Subcutaneous abdominal adipose tissue (tissue), 5 donors: ENCODE measurements at regions not wholly inside any gene's neighbourhood (a gene's known extent, or its start where the extent isn't known, plus 50 kb on each side); places are given as distances from the start of the nearest gene placed in this dataset.
"Not testable (repeated sequence)": the region's sequence is repeated elsewhere in the genome, so short reads cannot be mapped to it uniquely, and the experiment has no call there.

Source experiments
- H3K27ac ChIP-seq: one replicate; pipeline ENCODE4 v1.7.0; 2013; ENCODE audit warnings: low read depth, mild to moderate bottlenecking, inconsistent platforms, low read length, moderate library complexity
- H3K27me3 ChIP-seq, 5 donors: one replicate each; pipeline ENCODE4 v1.7.0; 2013; ENCODE audit warnings: low read length in 5 of 5, inconsistent platforms in 1 of 5; ENCODE audit not compliant: control insufficient read depth in 5 of 5, insufficient read depth in 4 of 5
- H3K36me3 ChIP-seq, 5 donors: one replicate each; pipeline ENCODE4 v1.7.0; 2013; ENCODE audit warnings: low read length in 5 of 5; ENCODE audit not compliant: control insufficient read depth in 5 of 5, insufficient read depth in 5 of 5
- H3K4me1 ChIP-seq, 5 donors: one replicate each; pipeline ENCODE4 v1.7.0; 2013; ENCODE audit warnings: low read length in 5 of 5, mild to moderate bottlenecking in 3 of 5, moderate library complexity in 1 of 5; ENCODE audit not compliant: control insufficient read depth in 5 of 5, insufficient read depth in 5 of 5
- H3K4me3 ChIP-seq, 5 donors: one replicate each; pipeline ENCODE4 v1.7.0; 2013; ENCODE audit warnings: low read length in 5 of 5, low read depth in 1 of 5
- H3K9ac ChIP-seq, 5 donors: one replicate each; pipeline ENCODE4 v1.7.0; 2013; ENCODE audit warnings: low read length in 5 of 5, mild to moderate bottlenecking in 4 of 5, moderate library complexity in 3 of 5
- H3K9me3 ChIP-seq, 5 donors: one replicate each; pipeline ENCODE4 v1.7.0; 2013; ENCODE audit warnings: low read length in 5 of 5; ENCODE audit not compliant: control insufficient read depth in 5 of 5
- donor health status: healthy.
- donor health status: healthy.
- donor health status: healthy.
- donor health status: healthy.
- donor health status: healthy.

GRCh38 chr18:52254367-52254766 is 85.6 kb upstream of the DCC start:
- Histone ChIP-seq H3K9me3 (no peaks in the 10 kb centered on the region), H3K4me3 (no peak overlapping the region), H3K27me3 (no peaks in the 10 kb centered on the region), H3K36me3 (no peaks in the 10 kb centered on the region), H3K9ac (no peak overlapping the region), H3K4me1 (peaks cover 0 to 5% (median 0%) of the 10 kb centered on the region in 5 donors), H3K27ac (no peak overlapping the region)

GRCh38 chr18:52257417-52257816 is 82.6 kb upstream of the DCC start:
- H3K27ac ChIP-seq, H3K4me3 ChIP-seq, H3K27me3 ChIP-seq, H3K9ac ChIP-seq, H3K9me3 ChIP-seq, H3K4me1 ChIP-seq, H3K36me3 ChIP-seq: not testable (repeated sequence)

- H3K36me3 ChIP-seq: no peaks in the 10 kb centered on the region
- H3K27me3 ChIP-seq: no peaks in the 10 kb centered on the region
- no peak overlapping the region for H3K27ac ChIP-seq
- H3K9me3 ChIP-seq: no peaks in the 10 kb centered on the region
- H3K4me1 ChIP-seq: no peaks in the 10 kb centered on the region
- H3K4me3 ChIP-seq: no peak overlapping the region
- no peak overlapping the region for H3K9ac ChIP-seq
Observed at GRCh38 chr18:52275817-52276216, 64.2 kb upstream of the DCC start.

- H3K9me3 ChIP-seq: no peaks in the 10 kb centered on the region
- no peaks in the 10 kb centered on the region for H3K4me1 ChIP-seq
- no peaks in the 10 kb centered on the region for H3K36me3 ChIP-seq
- H3K9ac ChIP-seq: no peak overlapping the region
- H3K27me3 ChIP-seq: no peaks in the 10 kb centered on the region
- no peak overlapping the region for H3K27ac ChIP-seq
- no peak overlapping the region for H3K4me3 ChIP-seq
Observed at GRCh38 chr18:52277785-52278184, 62.2 kb upstream of the DCC start.

- Histone ChIP-seq H3K27me3 (no peaks in the 10 kb centered on the region), H3K4me3 (no peak overlapping the region), H3K4me1 (no peaks in the 10 kb centered on the region)
Observed at GRCh38 chr18:52278191-52278590, 61.8 kb upstream of the DCC start.

GRCh38 chr18:52280702-52281101 is 59.3 kb upstream of the DCC start:
- H3K27me3 ChIP-seq: no peaks in the 10 kb centered on the region
- H3K9me3 ChIP-seq: no peaks in the 10 kb centered on the region
- no peak overlapping the region for H3K27ac ChIP-seq
- H3K4me3 ChIP-seq: no peak overlapping the region
- peaks cover 0 to 10% (median 0%) of the 10 kb centered on the region in 5 donors for H3K4me1 ChIP-seq
- H3K36me3 ChIP-seq: no peaks in the 10 kb centered on the region
- no peak overlapping the region for H3K9ac ChIP-seq

More at GRCh38 chr18:52278191-52278590, 61.8 kb upstream of the DCC start:
- Histone ChIP-seq H3K27ac (no peak overlapping the region), H3K36me3 (no peaks in the 10 kb centered on the region), H3K9me3 (no peaks in the 10 kb centered on the region), H3K9ac (no peak overlapping the region)

- no peaks in the 10 kb centered on the region for H3K36me3 ChIP-seq
Observed at GRCh38 chr18:52283927-52284326, 56.1 kb upstream of the DCC start.

GRCh38 chr18:52286675-52287074 is 53.3 kb upstream of the DCC start:
- Histone ChIP-seq H3K27me3 (no peaks in the 10 kb centered on the region), H3K4me3 (no peak overlapping the region), H3K9me3 (no peaks in the 10 kb centered on the region), H3K27ac (no peak overlapping the region), H3K9ac (no peak overlapping the region), H3K4me1 (peaks cover 0 to 10% (median 0%) of the 10 kb centered on the region in 5 donors), H3K36me3 (no peaks in the 10 kb centered on the region)

More at GRCh38 chr18:52283927-52284326, 56.1 kb upstream of the DCC start:
- no peaks in the 10 kb centered on the region for H3K9me3 ChIP-seq
- no peak overlapping the region for H3K4me3 ChIP-seq
- H3K4me1 ChIP-seq: peaks cover 0 to 10% (median 0%) of the 10 kb centered on the region in 5 donors
- H3K27me3 ChIP-seq: no peaks in the 10 kb centered on the region
- H3K27ac ChIP-seq: no peak overlapping the region
- H3K9ac ChIP-seq: no peak overlapping the region

GRCh38 chr18:52287151-52287550 is 52.8 kb upstream of the DCC start:
- no peak overlapping the region for H3K9ac ChIP-seq
- no peaks in the 10 kb centered on the region for H3K36me3 ChIP-seq
- no peaks in the 10 kb centered on the region for H3K9me3 ChIP-seq
- H3K4me1 ChIP-seq: peaks cover 0 to 10% (median 0%) of the 10 kb centered on the region in 5 donors
- H3K27me3 ChIP-seq: no peaks in the 10 kb centered on the region
- H3K27ac ChIP-seq: no peak overlapping the region
- H3K4me3 ChIP-seq: no peak overlapping the region

- Histone ChIP-seq H3K27me3 (no peaks in the 10 kb centered on the region), H3K9me3 (no peaks in the 10 kb centered on the region), H3K4me3 (no peak overlapping the region), H3K9ac (no peak overlapping the region), H3K36me3 (no peaks in the 10 kb centered on the region), H3K27ac (no peak overlapping the region), H3K4me1 (peaks cover 0 to 10% (median 0%) of the 10 kb centered on the region in 5 donors)
Observed at GRCh38 chr18:52288403-52289004, 51.5 kb upstream of the DCC start.
